ENCODE measurements at regions not wholly inside any gene's neighbourhood (a gene's known extent, or its start where the extent isn't known, plus 50 kb on each side); places are given as distances from the start of the nearest gene placed in this dataset.

DNA sequence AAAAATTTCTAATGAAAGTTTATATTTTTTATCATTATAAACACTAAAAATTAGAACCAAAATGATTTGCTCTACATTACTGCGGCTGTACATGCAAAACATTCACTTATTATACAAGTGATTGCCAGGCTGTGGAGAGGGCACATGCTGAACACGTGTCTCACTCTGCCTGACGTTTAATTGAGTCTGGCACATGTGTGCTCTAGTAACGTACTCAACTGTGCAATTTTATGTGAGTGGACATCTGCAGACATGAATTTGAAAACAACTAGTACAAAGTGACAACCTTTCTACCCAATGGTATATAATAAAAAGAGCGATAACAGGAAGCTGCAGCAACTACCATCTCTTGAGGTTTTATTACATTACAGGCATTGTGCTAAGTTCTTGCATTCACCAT lies 341.4 kb downstream of the KLF12 start:
- TF ChIP-seq POLR2A (IDR thresholded peaks at IDR 0.05; ENCODE audit: low read length) (no peak), GATA1 (IDR thresholded peaks at IDR 0.05; ENCODE audit: low read depth, low read length) (no peak)
